T-cell (primary cell): ENCODE measurements at regions not wholly inside any gene's neighbourhood (a gene's known extent, or its start where the extent isn't known, plus 50 kb on each side); places are given as distances from the start of the nearest gene placed in this dataset.

Experiments
- ATAC-seq, 4 experiments: fragments of 200-7000 bp in 3 of 4; fragments of 150-1000 bp in 1 of 4; cut with Tn5 transposase; replicated peaks in 1 of 4; 1 replicate in 3 of 4; 2 replicates in 1 of 4; pipeline ENCODE4 v1.10.0; 2021; ENCODE audit warnings: moderate library complexity in 3 of 4, mild to moderate bottlenecking in 2 of 4, moderate number of reproducible peaks in 1 of 4
- CTCF ChIA-PET, 2 donors: fragments of 300-600 bp; sonication (Branson Sonifier 250); formaldehyde crosslinking; loops; one replicate each; lab custom pipeline; 2022; ENCODE audit warnings: antibody characterized with exemption in 2 of 2; lab: Charles Lee
- POLR2A ChIA-PET, 2 donors: fragments of 300-600 bp; sonication (Branson Sonifier 250); formaldehyde crosslinking; loops; one replicate each; lab custom pipeline; 2022; ENCODE audit warnings: antibody characterized with exemption in 2 of 2; lab: Charles Lee
- DNase-seq, 35 experiments: peaks; one replicate each; pipeline versions ENCODE4 v3.0.0 to v3.0.0-alpha.2; 2013 to 2023
- H3K27ac ChIP-seq: one replicate; pipeline ENCODE4 v1.5.1; 2013; ENCODE audit warnings: low read length
- H3K27me3 ChIP-seq, 2 experiments: replicated peaks in 1 of 2; 1 replicate in 1 of 2; 2 replicates in 1 of 2; pipeline versions ENCODE4 v1.6.1 to v1.7.0; 2013; ENCODE audit warnings: low read length in 1 of 2, mixed read lengths in 1 of 2; ENCODE audit not compliant: control insufficient read depth in 2 of 2, insufficient read depth in 2 of 2; ENCODE audit errors: extremely low read depth in 1 of 2
- H3K36me3 ChIP-seq, 2 donors: 1 replicate in 1 of 2; 2 replicates in 1 of 2; pipeline versions ENCODE4 v1.6.1 to v1.7.0; 2013; ENCODE audit warnings: low read length in 1 of 2; ENCODE audit not compliant: control insufficient read depth in 2 of 2, insufficient read depth in 1 of 2; ENCODE audit errors: extremely low read depth in 1 of 2
- H3K4me1 ChIP-seq, 2 experiments: 1 replicate in 1 of 2; 2 replicates in 1 of 2; pipeline versions ENCODE4 v1.6.1 to v1.7.0; 2013; ENCODE audit warnings: low read length in 2 of 2, mixed read lengths in 1 of 2; ENCODE audit not compliant: insufficient read depth in 2 of 2, control insufficient read depth in 1 of 2; ENCODE audit errors: extremely low read depth in 1 of 2
- H3K4me3 ChIP-seq, 2 donors: 1 replicate in 1 of 2; 2 replicates in 1 of 2; pipeline versions ENCODE4 v1.5.1 to v1.7.0; 2013; ENCODE audit warnings: mild to moderate bottlenecking in 2 of 2, low read length in 1 of 2, moderate library complexity in 1 of 2; ENCODE audit not compliant: control insufficient read depth in 1 of 2; ENCODE audit errors: extremely low read depth in 1 of 2
- H3K9me3 ChIP-seq: 2 replicates; pipeline ENCODE4 v1.7.0; 2013
- H3K27ac Mint-ChIP-seq, 2 donors: one replicate each; pipeline ENCODE4 v1.8.0; 2020 to 2021; ENCODE audit warnings: mild to moderate bottlenecking in 2 of 2, mixed read lengths in 2 of 2
- H3K27me3 Mint-ChIP-seq, 2 donors: one replicate each; pipeline ENCODE4 v1.8.0; 2021 to 2022; ENCODE audit warnings: mixed read lengths in 2 of 2
- H3K36me3 Mint-ChIP-seq: one replicate; pipeline ENCODE4 v1.8.0; 2021; ENCODE audit warnings: mixed read lengths
- H3K4me1 Mint-ChIP-seq, 3 donors: one replicate each; pipeline ENCODE4 v1.8.0; 2020 to 2022; ENCODE audit warnings: mixed read lengths in 3 of 3, mild to moderate bottlenecking in 1 of 3
- H3K4me3 Mint-ChIP-seq, 3 donors: one replicate each; pipeline ENCODE4 v1.8.0; 2020 to 2022; ENCODE audit warnings: mild to moderate bottlenecking in 3 of 3, mixed read lengths in 3 of 3, moderate library complexity in 3 of 3
- H3K9me3 Mint-ChIP-seq, 3 donors: one replicate each; pipeline ENCODE4 v1.8.0; 2020 to 2022; ENCODE audit warnings: mixed read lengths in 3 of 3
- WGBS: methylation state at CpG from one replicate; pipeline ENCODE4 v1.1.5; 2013; ENCODE audit warnings: missing lambda C conversion rate; ENCODE audit not compliant: insufficient coverage; 5-methylcytosine and 5-hydroxymethylcytosine counted together

DNA sequence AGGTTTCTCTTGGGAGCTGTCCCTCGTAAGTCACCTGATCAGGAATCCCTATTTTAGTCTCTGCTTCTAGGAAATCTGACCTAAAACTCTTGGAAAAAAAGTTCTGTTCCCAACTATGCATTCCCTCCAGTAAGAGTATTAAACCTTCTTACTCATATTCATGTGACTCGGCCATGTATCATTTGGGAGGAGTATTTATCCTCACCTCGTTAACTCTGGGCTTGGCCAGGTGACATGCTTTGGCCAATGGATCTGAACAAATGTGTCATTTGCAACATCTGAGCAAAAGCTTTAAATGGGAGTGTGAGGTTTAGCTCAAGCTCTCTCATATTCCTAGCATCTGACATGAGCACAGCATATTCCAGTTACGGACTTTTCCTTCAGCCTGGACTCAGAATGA lies 226.8 kb downstream of the NUAK1 start:
- ChIA-PET CTCF (no interaction called here), POLR2A (no interaction called here)
- Histone ChIP-seq H3K9me3 (no peaks in the 10 kb centered on the region), H3K4me1 (no peaks in the 10 kb centered on the region), H3K36me3 (no peaks in the 10 kb centered on the region), H3K27me3 (no peaks in the 10 kb centered on the region), H3K27ac (no peak overlapping the region), H3K4me3 (no peak overlapping the region)
- Mint-ChIP-seq H3K27ac (no peak overlapping the region), H3K36me3 (no peaks in the 10 kb centered on the region), H3K4me1 (no peaks in the 10 kb centered on the region), H3K27me3 (no peaks in the 10 kb centered on the region), H3K9me3 (peaks cover 0 to 9% (median 0%) of the 10 kb centered on the region in 3 donors), H3K4me3 (no peak overlapping the region)
- no peak for DNase-seq
- no peak for ATAC-seq
- WGBS: 92% methylated on average over 2 of the region's 4 CpGs

DNA sequence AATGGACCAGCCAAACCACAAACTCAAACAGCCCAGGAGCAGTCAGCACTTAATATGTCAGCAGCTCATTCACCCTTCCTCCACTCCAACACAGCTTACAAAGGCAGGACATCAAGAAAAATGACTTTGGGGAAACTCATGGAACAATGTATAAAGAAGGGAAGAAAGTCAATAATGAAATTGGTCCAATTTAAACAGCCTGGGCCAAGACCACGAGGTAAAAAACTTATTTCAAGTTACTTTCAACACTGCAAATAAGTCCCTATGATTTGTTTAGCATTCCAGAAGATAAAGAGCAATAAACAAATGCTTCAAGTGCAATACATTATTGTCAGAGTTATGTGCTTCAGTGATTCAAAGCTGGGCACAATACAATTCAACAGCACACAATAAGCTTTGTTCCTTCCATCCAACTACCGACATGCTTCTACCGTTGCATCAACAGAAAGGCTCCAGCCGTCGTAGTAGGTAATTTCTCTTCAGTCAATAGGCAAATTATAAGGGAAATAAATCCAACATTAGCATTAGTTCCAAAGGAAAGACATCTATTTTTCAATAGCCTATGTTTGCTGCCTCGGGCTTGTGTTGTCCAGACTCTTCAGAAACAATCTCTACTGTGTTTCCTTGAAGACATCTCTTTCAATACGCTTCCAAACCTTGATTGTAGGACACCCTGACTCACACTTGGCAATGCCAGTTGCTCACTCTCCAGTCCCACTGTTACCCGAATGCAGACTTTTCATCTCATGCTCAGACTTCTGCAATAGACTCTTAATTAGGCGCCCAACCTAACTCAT lies 225.7 kb downstream of the NUAK1 start:
- H3K36me3 ChIP-seq: no peaks in the 10 kb centered on the region
- ATAC-seq (no peak), DNase-seq (no peak)
- Mint-ChIP-seq H3K27ac (no peak overlapping the region), H3K4me1 (no peaks in the 10 kb centered on the region), H3K4me3 (no peak overlapping the region), H3K36me3 (no peaks in the 10 kb centered on the region), H3K9me3 (peaks cover 0 to 9% (median 0%) of the 10 kb centered on the region in 3 donors), H3K27me3 (no peaks in the 10 kb centered on the region)
- H3K9me3 ChIP-seq: no peaks in the 10 kb centered on the region
- H3K27me3 ChIP-seq: no peaks in the 10 kb centered on the region
- H3K27ac ChIP-seq: no peak overlapping the region
- H3K4me1 ChIP-seq: no peaks in the 10 kb centered on the region
- CTCF ChIA-PET: no interaction called here
- 67% methylated on average over 2 of the region's 9 CpGs for WGBS
- no peak overlapping the region for H3K4me3 ChIP-seq
- POLR2A ChIA-PET: no interaction called here

DNA sequence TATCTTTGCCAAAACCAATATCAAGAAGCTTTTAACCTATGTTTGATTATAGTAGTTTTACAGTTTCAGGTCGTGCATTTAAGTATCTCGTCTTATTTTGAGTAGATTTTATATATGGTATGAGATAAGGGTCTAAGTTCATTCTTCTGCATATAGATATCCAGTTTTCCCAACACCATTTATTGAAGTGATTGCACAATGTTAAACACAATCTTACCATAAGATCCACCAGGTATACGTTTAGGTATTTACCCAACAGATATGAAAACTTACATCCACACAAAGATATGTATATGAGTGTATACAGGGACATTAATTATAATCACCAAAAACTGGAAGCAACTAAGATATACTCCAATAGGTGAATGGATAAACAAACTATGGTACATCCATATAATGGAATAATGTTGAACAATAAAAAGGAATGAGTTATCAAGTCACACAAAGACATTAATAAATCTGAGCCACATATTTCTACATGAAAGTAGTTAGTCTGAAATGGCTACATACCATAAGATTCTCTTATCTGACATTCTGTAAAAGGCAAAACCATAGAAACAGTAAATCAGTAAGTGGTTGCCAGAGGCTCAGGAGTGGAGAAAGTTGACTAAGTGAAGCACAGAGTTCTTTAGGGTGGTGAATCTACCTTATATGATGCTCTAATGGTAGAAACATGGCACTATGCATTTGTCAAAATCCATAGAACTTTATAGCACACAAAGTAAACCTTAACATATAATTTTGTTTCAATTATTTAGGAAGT lies 222.6 kb downstream of the NUAK1 start:
- H3K4me3 Mint-ChIP-seq: no peak overlapping the region
- no peak overlapping the region for H3K27ac ChIP-seq
- H3K27me3 ChIP-seq: no peaks in the 10 kb centered on the region
- H3K4me1 ChIP-seq: no peaks in the 10 kb centered on the region
- ATAC-seq: no peak
- H3K36me3 ChIP-seq: no peaks in the 10 kb centered on the region
- no peak overlapping the region for H3K4me3 ChIP-seq
- H3K27ac Mint-ChIP-seq: no peak overlapping the region
- DNase-seq: no peak
- no peaks in the 10 kb centered on the region for H3K36me3 Mint-ChIP-seq
- no CpG with 5 or more reads among the region's 3 CpGs for WGBS
- H3K27me3 Mint-ChIP-seq: peaks cover 7% of the 10 kb centered on the region in 2 donors
- H3K4me1 Mint-ChIP-seq: no peaks in the 10 kb centered on the region
- POLR2A ChIA-PET: no interaction called here
- CTCF ChIA-PET: no interaction called here
- no peaks in the 10 kb centered on the region for H3K9me3 ChIP-seq
- H3K9me3 Mint-ChIP-seq: peaks cover 0 to 9% (median 0%) of the 10 kb centered on the region in 3 donors

- H3K27me3 ChIP-seq: no peaks in the 10 kb centered on the region
- DNase-seq (no peak), ATAC-seq (no peak)
- Mint-ChIP-seq H3K27me3 (peaks cover 7% of the 10 kb centered on the region in 2 donors), H3K4me3 (no peak overlapping the region), H3K9me3 (peaks cover 0 to 9% (median 0%) of the 10 kb centered on the region in 3 donors), H3K27ac (no peak overlapping the region), H3K36me3 (no peaks in the 10 kb centered on the region), H3K4me1 (no peaks in the 10 kb centered on the region)
- H3K4me3 ChIP-seq: no peak overlapping the region
- H3K27ac ChIP-seq: no peak overlapping the region
- no peaks in the 10 kb centered on the region for H3K9me3 ChIP-seq
- no peaks in the 10 kb centered on the region for H3K4me1 ChIP-seq
- H3K36me3 ChIP-seq: no peaks in the 10 kb centered on the region
- ChIA-PET CTCF (no interaction called here), POLR2A (no interaction called here)
These were observed 222.1 kb downstream of the NUAK1 start for GRCh38 chr12:105916760-105917039.

GRCh38 chr12:105920161-105920684 lies 218.5 kb downstream of the NUAK1 start:
- H3K36me3 Mint-ChIP-seq: no peaks in the 10 kb centered on the region
- no peak overlapping the region for H3K4me3 Mint-ChIP-seq
- Histone ChIP-seq H3K27me3 (no peaks in the 10 kb centered on the region), H3K36me3 (no peaks in the 10 kb centered on the region), H3K27ac (no peak overlapping the region), H3K9me3 (no peaks in the 10 kb centered on the region), H3K4me1 (no peaks in the 10 kb centered on the region), H3K4me3 (no peak overlapping the region)
- ATAC-seq: no peak
- CTCF ChIA-PET: no interaction called here
- POLR2A ChIA-PET: no interaction called here
- no peak for DNase-seq
- H3K27ac Mint-ChIP-seq: no peak overlapping the region
- no peaks in the 10 kb centered on the region for H3K9me3 Mint-ChIP-seq
- no peaks in the 10 kb centered on the region for H3K4me1 Mint-ChIP-seq
- H3K27me3 Mint-ChIP-seq: peaks cover 7 to 9% of the 10 kb centered on the region in 2 donors
- 57% methylated on average over 3 of the region's 4 CpGs for WGBS

GRCh38 chr12:105921055-105921454 lies 217.7 kb downstream of the NUAK1 start:
- peaks cover 0 to 1% (median 0%) of the 10 kb centered on the region in 3 donors for H3K9me3 Mint-ChIP-seq
- no CpG with 5 or more reads among the region's 1 CpG for WGBS
- CTCF ChIA-PET: no interaction called here

More at GRCh38 chr12:105921055-105921454, 217.7 kb downstream of the NUAK1 start:
- H3K4me1 ChIP-seq: no peaks in the 10 kb centered on the region
- H3K27ac ChIP-seq: no peak overlapping the region
- H3K4me3 ChIP-seq: no peak overlapping the region
- no peaks in the 10 kb centered on the region for H3K36me3 ChIP-seq
- ATAC-seq (no peak), DNase-seq (no peak)
- no peaks in the 10 kb centered on the region for H3K9me3 ChIP-seq
- Mint-ChIP-seq H3K27ac (no peak overlapping the region), H3K36me3 (no peaks in the 10 kb centered on the region), H3K4me1 (no peaks in the 10 kb centered on the region), H3K4me3 (no peak overlapping the region), H3K27me3 (peaks cover 7 to 9% of the 10 kb centered on the region in 2 donors)
- POLR2A ChIA-PET: no interaction called here
- H3K27me3 ChIP-seq: no peaks in the 10 kb centered on the region
